ENCODE measurements at regions not wholly inside any gene's neighbourhood (a gene's known extent, or its start where the extent isn't known, plus 50 kb on each side); places are given as distances from the start of the nearest gene placed in this dataset.

- DNase-seq, result no peak
- Histone ChIP-seq H3K9me2 (replicated peaks; ENCODE audit: insufficient read depth, low read length) (no peaks in the 10 kb centered on the region), H3K79me2 (ENCODE audit: low read length) (no peaks in the 10 kb centered on the region), H3K9me3 (replicated peaks; ENCODE audit: insufficient read depth, low read length) (no peaks in the 10 kb centered on the region), H4K20me1 (ENCODE audit: insufficient read depth, low read length) (no peaks in the 10 kb centered on the region), H3K4me3 (ENCODE audit: low read length) (no peak overlapping the region), H3F3A (ENCODE audit: insufficient read depth, low read length) (no peaks in the 10 kb centered on the region), H3K4me2 (ENCODE audit: low read depth, low read length) (no peak overlapping the region), H2AFZ (ENCODE audit: low read length) (no peak overlapping the region), H3K27me3 (replicated peaks; ENCODE audit: insufficient read depth, low read length) (no peaks in the 10 kb centered on the region), H3K4me1 (ENCODE audit: low read length) (no peaks in the 10 kb centered on the region), H3K36me3 (replicated peaks; ENCODE audit: insufficient read depth, low read length) (no peaks in the 10 kb centered on the region), H3K9ac (ENCODE audit: low read length) (no peak overlapping the region), H3K27ac (ENCODE audit: low read length) (no peak overlapping the region)
- TF ChIP-seq EZH2phosphoT487 (IDR thresholded peaks at IDR 0.05; ENCODE audit: low read length) (no peak), EZH2 (optimal IDR thresholded peaks at IDR 0.05; ENCODE audit: low read depth, low read length) (no peak)
Observed at GRCh38 chr13:63005625-63006024, 1590.0 kb upstream of the PCDH20 start.

- no peak overlapping the region for H3K4me2 ChIP-seq (ENCODE audit: low read depth, low read length)
- no peaks in the 10 kb centered on the region for H3K9me2 ChIP-seq (replicated peaks; ENCODE audit: insufficient read depth, low read length)
- no peaks in the 10 kb centered on the region for H3K27me3 ChIP-seq (replicated peaks; ENCODE audit: insufficient read depth, low read length)
- no peak overlapping the region for H3K27ac ChIP-seq (ENCODE audit: low read length)
- no peaks in the 10 kb centered on the region for H3K36me3 ChIP-seq (replicated peaks; ENCODE audit: insufficient read depth, low read length)
- H2AFZ ChIP-seq (ENCODE audit: low read length), result no peak overlapping the region
- H3K9ac ChIP-seq (ENCODE audit: low read length), result no peak overlapping the region
- no peaks in the 10 kb centered on the region for H3K4me1 ChIP-seq (ENCODE audit: low read length)
- no peaks in the 10 kb centered on the region for H3F3A ChIP-seq (ENCODE audit: insufficient read depth, low read length)
- no peaks in the 10 kb centered on the region for H3K79me2 ChIP-seq (ENCODE audit: low read length)
- H3K4me3 ChIP-seq (ENCODE audit: low read length), result no peak overlapping the region
- no peak for TF ChIP-seq EZH2phosphoT487 (IDR thresholded peaks at IDR 0.05; ENCODE audit: low read length)
- TF ChIP-seq CTCF (IDR thresholded peaks at IDR 0.05; ENCODE audit: low read length), result no peak
- TF ChIP-seq EZH2 (optimal IDR thresholded peaks at IDR 0.05; ENCODE audit: low read depth, low read length), result no peak
- H4K20me1 ChIP-seq (ENCODE audit: insufficient read depth, low read length), result no peaks in the 10 kb centered on the region
- DNase-seq, result no peak
- no peaks in the 10 kb centered on the region for H3K9me3 ChIP-seq (replicated peaks; ENCODE audit: insufficient read depth, low read length)
Observed at GRCh38 chr13:62997696-62998095, 1582.0 kb upstream of the PCDH20 start.

GRCh38 chr13:62997038-62997599, 1581.5 kb upstream of the PCDH20 start:
- no peak overlapping the region for H3K4me2 ChIP-seq (ENCODE audit: low read depth, low read length)
- H3K79me2 ChIP-seq (ENCODE audit: low read length), result no peaks in the 10 kb centered on the region
- H3K4me1 ChIP-seq (ENCODE audit: low read length), result no peaks in the 10 kb centered on the region
- H3K9me2 ChIP-seq (replicated peaks; ENCODE audit: insufficient read depth, low read length), result no peaks in the 10 kb centered on the region
- no peak for TF ChIP-seq EZH2 (optimal IDR thresholded peaks at IDR 0.05; ENCODE audit: low read depth, low read length)
- no peak for TF ChIP-seq EZH2phosphoT487 (IDR thresholded peaks at IDR 0.05; ENCODE audit: low read length)
- TF ChIP-seq CTCF (IDR thresholded peaks at IDR 0.05; ENCODE audit: low read length), result no peak
- H4K20me1 ChIP-seq (ENCODE audit: insufficient read depth, low read length), result no peaks in the 10 kb centered on the region
- no peak for DNase-seq
- H3K36me3 ChIP-seq (replicated peaks; ENCODE audit: insufficient read depth, low read length), result no peaks in the 10 kb centered on the region
- H3K9me3 ChIP-seq (replicated peaks; ENCODE audit: insufficient read depth, low read length), result no peaks in the 10 kb centered on the region
- no peak overlapping the region for H3K4me3 ChIP-seq (ENCODE audit: low read length)
- H3K27ac ChIP-seq (ENCODE audit: low read length), result no peak overlapping the region
- H3K9ac ChIP-seq (ENCODE audit: low read length), result no peak overlapping the region
- no peaks in the 10 kb centered on the region for H3F3A ChIP-seq (ENCODE audit: insufficient read depth, low read length)
- H2AFZ ChIP-seq (ENCODE audit: low read length), result no peak overlapping the region
- no peaks in the 10 kb centered on the region for H3K27me3 ChIP-seq (replicated peaks; ENCODE audit: insufficient read depth, low read length)

GRCh38 chr13:62973804-62974203, 1558.2 kb upstream of the PCDH20 start:
- Histone ChIP-seq H3K9ac (ENCODE audit: low read length) (no peak overlapping the region), H3K27ac (ENCODE audit: low read length) (no peak overlapping the region), H3F3A (ENCODE audit: insufficient read depth, low read length) (no peaks in the 10 kb centered on the region), H3K27me3 (replicated peaks; ENCODE audit: insufficient read depth, low read length) (no peaks in the 10 kb centered on the region), H3K9me2 (replicated peaks; ENCODE audit: insufficient read depth, low read length) (no peaks in the 10 kb centered on the region), H3K4me1 (ENCODE audit: low read length) (no peaks in the 10 kb centered on the region), H2AFZ (ENCODE audit: low read length) (no peak overlapping the region), H3K9me3 (replicated peaks; ENCODE audit: insufficient read depth, low read length) (no peaks in the 10 kb centered on the region), H4K20me1 (ENCODE audit: insufficient read depth, low read length) (no peaks in the 10 kb centered on the region), H3K79me2 (ENCODE audit: low read length) (no peaks in the 10 kb centered on the region), H3K4me3 (ENCODE audit: low read length) (no peak overlapping the region), H3K4me2 (ENCODE audit: low read depth, low read length) (no peak overlapping the region), H3K36me3 (replicated peaks; ENCODE audit: insufficient read depth, low read length) (no peaks in the 10 kb centered on the region)
- no peak for DNase-seq
- TF ChIP-seq EZH2 (optimal IDR thresholded peaks at IDR 0.05; ENCODE audit: low read depth, low read length), result no peak
- TF ChIP-seq CTCF (IDR thresholded peaks at IDR 0.05; ENCODE audit: low read length), result no peak
- no peak for TF ChIP-seq EZH2phosphoT487 (IDR thresholded peaks at IDR 0.05; ENCODE audit: low read length)

All from MM.1S (cell line).